ENCODE measurements at regions not wholly inside any gene's neighbourhood (a gene's known extent, or its start where the extent isn't known, plus 50 kb on each side); places are given as distances from the start of the nearest gene placed in this dataset.

GRCh38 chr7:91348711-91349110 lies 84.5 kb downstream of the FZD1 start:
- Histone ChIP-seq H3K36me3 (ENCODE audit: control insufficient read depth, insufficient read depth, low read length) (no peaks in the 10 kb centered on the region), H3K4me3 (ENCODE audit: low read depth, low read length) (no peak overlapping the region), H3K27me3 (ENCODE audit: control insufficient read depth, insufficient read depth, low read length) (no peaks in the 10 kb centered on the region)
- DNase-seq (ENCODE audit: low read depth) (no peak), FAIRE-seq (no peak)
- no peak for TF ChIP-seq CTCF (IDR thresholded peaks at IDR 0.05; ENCODE audit: insufficient read depth, low read length, severe bottlenecking)

- Histone ChIP-seq H3K36me3 (ENCODE audit: control insufficient read depth, insufficient read depth, low read length) (no peaks in the 10 kb centered on the region), H3K4me3 (ENCODE audit: low read depth, low read length) (no peak overlapping the region), H3K27me3 (ENCODE audit: control insufficient read depth, insufficient read depth, low read length) (peaks cover 2% of the 10 kb centered on the region)
- DNase-seq (ENCODE audit: low read depth): peak; percentile 82
- FAIRE-seq: no peak
- TF ChIP-seq CTCF (IDR thresholded peaks at IDR 0.05; ENCODE audit: insufficient read depth, low read length, severe bottlenecking): no peak
Observed at GRCh38 chr7:91351374-91351773, 87.1 kb downstream of the FZD1 start.

- H3K4me3 ChIP-seq (ENCODE audit: low read depth, low read length): no peak overlapping the region
- DNase-seq (ENCODE audit: low read depth) (no peak), FAIRE-seq (no peak)
- peaks cover 2% of the 10 kb centered on the region for H3K27me3 ChIP-seq (ENCODE audit: control insufficient read depth, insufficient read depth, low read length)
- no peak for TF ChIP-seq CTCF (IDR thresholded peaks at IDR 0.05; ENCODE audit: insufficient read depth, low read length, severe bottlenecking)
- no peaks in the 10 kb centered on the region for H3K36me3 ChIP-seq (ENCODE audit: control insufficient read depth, insufficient read depth, low read length)
Observed at GRCh38 chr7:91352091-91352490, 87.9 kb downstream of the FZD1 start.

- DNase-seq (ENCODE audit: low read depth): no peak
- H3K4me3 ChIP-seq (ENCODE audit: low read depth, low read length): no peak overlapping the region
- no peaks in the 10 kb centered on the region for H3K36me3 ChIP-seq (ENCODE audit: control insufficient read depth, insufficient read depth, low read length)
- TF ChIP-seq CTCF (IDR thresholded peaks at IDR 0.05; ENCODE audit: insufficient read depth, low read length, severe bottlenecking): no peak
- H3K27me3 ChIP-seq (ENCODE audit: control insufficient read depth, insufficient read depth, low read length): peaks cover 2% of the 10 kb centered on the region
- no peak for FAIRE-seq
Observed at GRCh38 chr7:91353848-91354247, 89.6 kb downstream of the FZD1 start.

- FAIRE-seq: no peak
- Histone ChIP-seq H3K36me3 (ENCODE audit: control insufficient read depth, insufficient read depth, low read length) (no peaks in the 10 kb centered on the region), H3K4me3 (ENCODE audit: low read depth, low read length) (no peak overlapping the region), H3K27me3 (ENCODE audit: control insufficient read depth, insufficient read depth, low read length) (peaks cover 2% of the 10 kb centered on the region)
- no peak for DNase-seq (ENCODE audit: low read depth)
- TF ChIP-seq CTCF (IDR thresholded peaks at IDR 0.05; ENCODE audit: insufficient read depth, low read length, severe bottlenecking): no peak
Observed at GRCh38 chr7:91355695-91356435, 91.6 kb downstream of the FZD1 start.

- no peak for FAIRE-seq
- no peak for DNase-seq (ENCODE audit: low read depth)
- Histone ChIP-seq H3K4me3 (ENCODE audit: low read depth, low read length) (no peak overlapping the region), H3K36me3 (ENCODE audit: control insufficient read depth, insufficient read depth, low read length) (no peaks in the 10 kb centered on the region), H3K27me3 (ENCODE audit: control insufficient read depth, insufficient read depth, low read length) (peaks cover 2% of the 10 kb centered on the region)
- TF ChIP-seq CTCF (IDR thresholded peaks at IDR 0.05; ENCODE audit: insufficient read depth, low read length, severe bottlenecking): no peak
Observed at GRCh38 chr7:91356915-91357314, 92.7 kb downstream of the FZD1 start.
